ENCODE measurements at regions not wholly inside any gene's neighbourhood (a gene's known extent, or its start where the extent isn't known, plus 50 kb on each side); places are given as distances from the start of the nearest gene placed in this dataset.

- no peak for TF ChIP-seq CHD2 (IDR thresholded peaks at IDR 0.05; ENCODE audit: low read length, partially characterized antibody)
- no peak for TF ChIP-seq CTCF (IDR thresholded peaks at IDR 0.05)
Observed at GRCh38 chr3:147313513-147313912, 92.8 kb downstream of the ZIC4 start.

All from SK-N-SH (cell line).